Stimulated activated naive CD8-positive, alpha-beta T cell treated with anti-CD3 and anti-CD28 coated beads, Interleukin-15, amount 100 ng/mL, for 72 hours (primary cell): ENCODE measurements at regions not wholly inside any gene's neighbourhood (a gene's known extent, or its start where the extent isn't known, plus 50 kb on each side); places are given as distances from the start of the nearest gene placed in this dataset.

Source experiments
- ATAC-seq: fragments of 150-1000 bp; cut with Tn5 transposase; 2 replicates; pipeline ENCODE4 v1.10.0; 2021; ENCODE audit warnings: mild to moderate bottlenecking, moderate library complexity
- DNase-seq, 2 donors: peaks; one replicate each; pipeline ENCODE4 v3.0.0; 2021 to 2022
- H3K27ac Mint-ChIP-seq, 2 donors: one replicate each; pipeline ENCODE4 v1.8.0; 2022; ENCODE audit warnings: mild to moderate bottlenecking in 2 of 2, mixed read lengths in 2 of 2, moderate library complexity in 2 of 2
- H3K27me3 Mint-ChIP-seq: one replicate; pipeline ENCODE4 v1.8.0; 2022; ENCODE audit warnings: mixed read lengths
- H3K4me1 Mint-ChIP-seq: one replicate; pipeline ENCODE4 v1.8.0; 2022; ENCODE audit warnings: mild to moderate bottlenecking, mixed read lengths
- H3K4me3 Mint-ChIP-seq, 2 donors: one replicate each; pipeline ENCODE4 v1.8.0; 2022; ENCODE audit warnings: mild to moderate bottlenecking in 2 of 2, mixed read lengths in 2 of 2, moderate library complexity in 1 of 2
- H3K9me3 Mint-ChIP-seq, 2 donors: one replicate each; pipeline ENCODE4 v1.8.0; 2022; ENCODE audit warnings: mixed read lengths in 2 of 2

DNA sequence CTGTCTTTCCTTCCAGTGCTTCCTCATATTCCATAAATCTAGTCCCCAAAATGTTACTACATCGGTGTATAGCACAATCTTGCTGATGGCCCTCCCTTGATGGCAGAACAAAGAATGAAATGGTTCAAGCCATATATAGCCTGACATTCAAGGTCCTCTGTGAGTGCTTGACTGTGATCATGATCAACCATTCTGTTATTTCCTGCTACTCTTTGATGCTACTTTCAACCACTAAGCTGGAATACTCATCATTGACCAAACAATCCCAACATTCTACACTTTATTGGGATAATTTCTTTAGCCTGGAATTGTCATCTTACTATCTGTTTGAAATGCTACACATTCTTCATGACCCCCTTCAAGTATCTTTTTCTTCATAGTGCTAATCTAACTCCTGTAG lies 633.9 kb downstream of the PLCL1 start:
- Mint-ChIP-seq H3K4me3 (no peak overlapping the region), H3K4me1 (peaks cover 10% of the 10 kb centered on the region), H3K27ac (no peak overlapping the region), H3K9me3 (no peaks in the 10 kb centered on the region), H3K27me3 (peaks cover 14% of the 10 kb centered on the region)
- DNase-seq = no peak
- no peak for ATAC-seq

DNA sequence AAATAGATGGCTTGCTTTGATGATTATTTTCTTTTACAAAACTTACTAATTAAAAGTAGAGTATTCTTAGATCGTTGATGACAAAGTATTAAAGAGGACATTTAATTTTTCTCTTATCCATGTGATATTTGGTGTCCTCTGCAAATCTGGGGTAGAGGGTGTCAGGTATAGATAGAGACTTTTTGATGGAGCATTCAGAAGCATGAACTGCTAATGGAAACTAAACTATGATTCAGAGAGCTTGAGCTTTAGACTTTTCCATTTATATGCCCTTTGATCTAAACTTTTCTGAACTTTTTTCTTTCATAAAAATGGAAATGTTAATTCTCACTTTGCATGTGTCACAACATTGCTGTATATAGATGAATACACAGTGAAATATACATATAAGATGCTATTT lies 619.7 kb downstream of the PLCL1 start:
- no peak for ATAC-seq
- no peak for DNase-seq
- no peaks in the 10 kb centered on the region for H3K9me3 Mint-ChIP-seq
- H3K27me3 Mint-ChIP-seq = peaks cover 7% of the 10 kb centered on the region
- H3K4me3 Mint-ChIP-seq = no peak overlapping the region
- H3K4me1 Mint-ChIP-seq = peaks cover 7% of the 10 kb centered on the region
- H3K27ac Mint-ChIP-seq = no peak overlapping the region

DNA sequence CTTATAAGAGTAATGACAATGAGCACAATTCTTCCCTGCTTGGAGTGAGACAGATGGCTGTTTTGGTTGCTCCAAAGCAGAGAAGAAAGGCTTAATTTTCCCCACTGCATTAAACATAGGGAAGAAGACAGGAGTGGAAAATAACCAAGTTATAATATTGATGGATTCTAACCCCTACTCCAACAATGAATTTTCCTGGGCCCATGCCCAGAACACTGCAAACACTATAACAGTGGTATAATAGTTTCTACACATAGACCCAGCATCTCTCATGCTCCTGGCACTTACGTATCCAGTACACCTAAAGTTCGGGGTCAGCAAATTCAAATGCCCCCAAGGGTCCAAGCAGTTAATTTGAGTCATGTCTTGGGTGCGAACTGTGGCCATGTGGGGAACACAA lies 613.4 kb downstream of the PLCL1 start:
- H3K27ac Mint-ChIP-seq = no peak overlapping the region
- DNase-seq = no peak
- no peaks in the 10 kb centered on the region for H3K9me3 Mint-ChIP-seq
- peaks cover 7% of the 10 kb centered on the region for H3K27me3 Mint-ChIP-seq
- H3K4me3 Mint-ChIP-seq = no peak overlapping the region
- ATAC-seq = no peak
- H3K4me1 Mint-ChIP-seq = no peaks in the 10 kb centered on the region

DNA sequence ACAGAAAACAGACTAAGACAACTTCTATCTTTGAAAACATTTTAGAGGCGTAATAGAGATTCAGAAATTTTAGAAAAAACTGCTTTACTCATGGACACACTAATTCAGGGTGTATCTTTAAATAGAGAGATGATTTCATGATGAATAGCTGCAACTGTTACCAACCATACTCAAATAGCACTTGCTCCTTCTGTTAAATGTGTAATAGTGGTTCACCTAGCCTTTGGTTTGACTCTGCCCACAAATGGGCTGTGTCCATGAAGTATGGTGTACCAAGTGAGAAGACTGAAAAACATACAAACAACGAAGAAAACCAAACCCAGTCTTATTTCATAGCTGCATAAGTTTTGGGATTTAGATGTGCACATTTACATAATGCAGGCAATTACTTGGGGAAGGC lies 610.6 kb downstream of the PLCL1 start:
- ATAC-seq (no peak), DNase-seq (no peak)
- Mint-ChIP-seq H3K27ac (no peak overlapping the region), H3K4me3 (no peak overlapping the region), H3K4me1 (no peaks in the 10 kb centered on the region), H3K9me3 (no peaks in the 10 kb centered on the region), H3K27me3 (no peaks in the 10 kb centered on the region)

DNA sequence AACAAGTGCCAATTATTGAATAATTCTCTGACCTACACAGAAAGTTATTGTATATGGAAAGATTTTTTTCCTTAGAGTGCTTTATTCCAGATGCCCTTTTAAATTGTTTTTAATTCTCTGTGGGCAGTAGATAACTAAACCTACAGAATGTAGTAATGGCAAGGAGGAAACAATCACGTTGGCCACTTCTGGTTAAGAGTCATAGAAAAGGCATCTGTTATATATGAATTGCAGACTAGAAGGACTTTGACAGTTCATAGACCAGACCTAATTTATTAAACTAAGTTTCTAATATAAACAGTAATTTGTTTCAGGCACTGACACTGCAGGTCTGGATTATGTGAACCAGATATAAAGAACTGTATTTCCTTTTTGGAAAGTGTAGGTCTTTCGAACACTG lies 607.5 kb downstream of the PLCL1 start:
- Mint-ChIP-seq H3K4me3 (no peak overlapping the region), H3K27ac (no peak overlapping the region), H3K9me3 (no peaks in the 10 kb centered on the region), H3K27me3 (peaks cover 8% of the 10 kb centered on the region), H3K4me1 (no peaks in the 10 kb centered on the region)
- no peak for DNase-seq
- no peak for ATAC-seq

DNA sequence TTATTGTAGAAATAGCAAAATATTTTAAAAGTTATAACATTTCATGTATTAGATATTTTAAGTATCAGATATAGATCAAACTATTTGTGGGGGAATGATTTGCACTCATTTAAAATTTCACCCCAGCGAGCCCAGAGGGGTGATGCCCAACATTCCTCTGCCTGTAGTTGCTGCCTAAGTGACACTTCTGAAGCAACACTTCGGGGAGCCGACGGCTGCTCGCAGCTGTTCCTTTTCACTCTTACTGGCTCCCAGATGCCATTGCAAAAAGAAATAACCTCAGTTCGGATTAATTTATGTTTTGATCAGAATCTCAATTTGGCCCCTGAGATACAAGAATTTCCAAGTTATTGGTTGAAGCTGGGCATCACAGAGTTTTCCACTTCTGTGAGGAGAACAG lies 603.8 kb downstream of the PLCL1 start:
- Mint-ChIP-seq H3K9me3 (no peaks in the 10 kb centered on the region), H3K27ac (no peak overlapping the region), H3K27me3 (peaks cover 16% of the 10 kb centered on the region), H3K4me1 (no peaks in the 10 kb centered on the region), H3K4me3 (no peak overlapping the region)
- ATAC-seq (no peak), DNase-seq (no peak)

DNA sequence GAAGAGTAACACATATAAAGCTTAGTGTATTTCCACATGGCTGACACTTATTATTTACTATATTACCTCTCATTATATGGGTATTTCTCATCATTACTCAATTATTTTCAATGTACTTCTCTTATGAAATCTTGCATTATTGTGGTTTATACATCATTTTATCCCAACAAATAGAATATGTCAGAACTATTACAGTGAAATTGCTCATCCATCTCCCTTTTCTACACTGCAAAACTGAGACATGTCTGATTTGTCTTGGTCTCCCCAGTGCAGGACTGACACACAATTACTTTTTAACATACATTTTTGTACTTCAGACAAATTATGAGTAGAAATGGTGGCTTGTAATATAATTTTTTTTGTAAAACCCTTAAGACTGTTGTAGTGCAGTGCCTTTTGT lies 600.9 kb downstream of the PLCL1 start:
- Mint-ChIP-seq H3K4me3 (no peak overlapping the region), H3K27ac (no peak overlapping the region), H3K9me3 (no peaks in the 10 kb centered on the region), H3K4me1 (no peaks in the 10 kb centered on the region), H3K27me3 (peaks cover 16% of the 10 kb centered on the region)
- DNase-seq = no peak
- ATAC-seq = no peak

DNA sequence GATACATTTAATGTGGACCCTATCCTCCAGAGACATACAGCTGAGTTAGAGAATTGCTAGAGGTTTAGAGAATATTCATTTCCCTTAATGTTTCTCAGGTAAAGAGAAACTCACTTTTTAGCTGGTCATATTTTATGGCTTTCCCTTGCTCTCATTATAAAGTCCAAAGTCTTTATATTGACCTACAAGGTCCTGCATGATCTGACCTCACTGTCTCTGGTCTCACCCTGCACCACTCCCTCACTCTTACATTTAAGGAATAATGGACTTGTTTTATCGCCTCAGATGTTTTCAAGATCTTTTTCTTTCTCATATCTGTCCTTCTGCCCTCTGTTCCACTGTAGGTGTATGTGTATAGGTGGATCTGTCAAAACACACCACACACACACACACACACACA lies 597.3 kb downstream of the PLCL1 start:
- Mint-ChIP-seq H3K27ac (no peak overlapping the region), H3K9me3 (no peaks in the 10 kb centered on the region), H3K4me3 (no peak overlapping the region)

DNA sequence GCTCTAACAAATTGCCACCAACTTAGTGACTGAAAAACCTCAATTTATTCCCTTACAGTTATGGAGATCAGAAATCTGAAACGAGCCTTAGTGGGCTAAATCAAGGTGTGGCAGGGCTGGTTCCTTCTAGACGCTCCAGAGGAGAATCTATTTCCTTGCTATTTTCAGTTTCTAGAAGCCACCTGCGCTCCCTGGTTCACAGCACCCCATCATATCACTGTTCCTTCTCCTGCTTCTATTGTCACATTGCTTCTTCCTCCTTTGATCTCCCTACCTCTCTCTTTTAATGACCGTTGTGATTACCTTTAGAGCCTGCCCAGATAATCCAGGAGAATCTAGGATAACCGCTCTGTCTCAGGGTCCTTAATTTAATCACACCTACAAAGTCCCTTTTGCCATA lies 596.6 kb downstream of the PLCL1 start:
- no peak for ATAC-seq
- DNase-seq = no peak
- Mint-ChIP-seq H3K27ac (no peak overlapping the region), H3K4me3 (no peak overlapping the region), H3K9me3 (no peaks in the 10 kb centered on the region), H3K4me1 (no peaks in the 10 kb centered on the region), H3K27me3 (peaks cover 27% of the 10 kb centered on the region)

More for the DNA sequence above, 597.3 kb downstream of the PLCL1 start:
- Mint-ChIP-seq H3K4me1 (no peaks in the 10 kb centered on the region), H3K27me3 (peaks cover 21% of the 10 kb centered on the region)
- no peak for DNase-seq
- ATAC-seq = no peak

DNA sequence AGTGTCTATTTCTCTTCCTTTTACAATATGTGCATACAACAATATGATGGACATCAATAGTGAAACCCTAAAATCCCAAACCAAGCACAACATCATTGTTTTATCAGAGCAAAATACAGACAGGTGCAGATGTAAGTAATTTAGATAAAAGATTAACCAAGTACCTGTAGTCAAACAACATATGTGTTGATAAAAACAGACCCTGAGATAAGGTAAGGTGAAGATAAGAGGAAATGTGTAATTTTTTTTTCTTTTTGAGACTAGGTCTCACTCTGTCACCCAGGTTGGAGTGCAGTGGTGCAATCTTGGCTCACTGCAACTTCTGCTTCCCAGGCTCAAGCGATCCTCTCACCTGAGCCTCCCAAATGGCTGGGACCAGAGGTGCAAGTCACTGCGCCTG lies 589.8 kb downstream of the PLCL1 start:
- DNase-seq (no peak), ATAC-seq (no peak)
- Mint-ChIP-seq H3K27me3 (peaks cover 47% of the 10 kb centered on the region), H3K9me3 (no peaks in the 10 kb centered on the region), H3K27ac (no peak overlapping the region), H3K4me3 (no peak overlapping the region), H3K4me1 (no peaks in the 10 kb centered on the region)

DNA sequence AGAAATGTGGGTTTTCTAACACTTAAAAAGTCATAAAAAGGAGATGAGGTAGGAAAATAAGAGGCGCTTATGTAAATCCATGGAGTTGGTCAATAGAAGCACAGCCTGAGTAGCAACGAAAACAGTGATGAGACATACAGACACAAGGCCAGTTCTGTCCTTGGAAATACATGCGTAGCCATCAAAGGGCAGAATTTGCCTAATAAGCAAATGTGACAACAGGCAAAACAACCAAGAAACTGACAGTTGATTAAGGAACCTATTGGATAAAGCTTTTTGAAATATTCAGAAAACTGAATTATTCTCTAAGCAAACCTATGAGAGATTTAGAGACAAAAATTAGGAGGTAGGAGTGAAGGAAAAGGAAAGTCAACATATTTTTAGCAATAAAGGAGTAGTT lies 586.3 kb downstream of the PLCL1 start:
- H3K4me3 Mint-ChIP-seq = no peak overlapping the region
- no peak overlapping the region for H3K27ac Mint-ChIP-seq
- H3K4me1 Mint-ChIP-seq = no peaks in the 10 kb centered on the region
- H3K9me3 Mint-ChIP-seq = no peaks in the 10 kb centered on the region
- peaks cover 43% of the 10 kb centered on the region for H3K27me3 Mint-ChIP-seq
- ATAC-seq (no peak), DNase-seq (no peak)

DNA sequence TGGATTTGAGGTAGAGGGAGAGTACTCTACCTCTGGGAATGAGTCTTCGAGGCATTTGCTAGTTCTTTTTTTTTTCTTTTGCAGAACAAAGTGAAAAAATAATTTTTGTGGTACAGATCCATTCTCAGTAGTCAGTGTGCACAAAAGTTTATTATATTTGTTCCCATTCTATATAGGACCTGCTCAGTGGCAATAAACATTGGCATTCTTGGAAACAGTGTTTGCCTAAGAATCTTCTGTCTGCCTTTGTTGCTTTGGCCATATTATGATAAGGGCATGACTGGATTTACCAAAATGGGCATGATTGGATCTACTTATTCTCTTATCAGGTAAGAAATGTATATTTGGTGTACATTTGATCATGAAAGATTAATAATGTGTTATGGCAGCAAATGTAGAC lies 583.3 kb downstream of the PLCL1 start:
- H3K27me3 Mint-ChIP-seq = peaks cover 35% of the 10 kb centered on the region
- no peaks in the 10 kb centered on the region for H3K9me3 Mint-ChIP-seq
- H3K4me1 Mint-ChIP-seq = peaks cover 6% of the 10 kb centered on the region
- ATAC-seq (no peak), DNase-seq (no peak)
- H3K27ac Mint-ChIP-seq = no peak overlapping the region
- no peak overlapping the region for H3K4me3 Mint-ChIP-seq

DNA sequence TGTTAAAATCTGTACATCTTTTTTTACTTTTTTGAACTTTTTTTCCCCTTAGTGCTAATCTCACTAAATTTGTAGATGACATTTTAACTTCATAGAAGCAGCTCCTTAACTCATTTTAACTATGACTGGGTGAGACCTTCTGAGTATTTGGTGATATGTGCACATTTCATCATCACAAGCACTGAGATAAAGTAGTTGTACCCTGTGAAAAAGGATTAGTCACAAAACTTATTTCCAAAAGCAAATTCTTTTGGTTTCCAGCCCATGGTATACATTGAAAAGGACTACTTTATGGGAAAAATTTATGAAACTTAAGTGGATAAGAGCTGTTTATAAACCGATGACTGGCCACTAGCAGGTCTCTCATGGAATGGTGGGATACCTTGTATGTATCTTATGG lies 581.5 kb downstream of the PLCL1 start:
- no peak for ATAC-seq
- no peak overlapping the region for H3K27ac Mint-ChIP-seq
- H3K4me1 Mint-ChIP-seq = peaks cover 6% of the 10 kb centered on the region
- no peak for DNase-seq
- peaks cover 41% of the 10 kb centered on the region for H3K27me3 Mint-ChIP-seq
- H3K4me3 Mint-ChIP-seq = no peak overlapping the region
- no peaks in the 10 kb centered on the region for H3K9me3 Mint-ChIP-seq

DNA sequence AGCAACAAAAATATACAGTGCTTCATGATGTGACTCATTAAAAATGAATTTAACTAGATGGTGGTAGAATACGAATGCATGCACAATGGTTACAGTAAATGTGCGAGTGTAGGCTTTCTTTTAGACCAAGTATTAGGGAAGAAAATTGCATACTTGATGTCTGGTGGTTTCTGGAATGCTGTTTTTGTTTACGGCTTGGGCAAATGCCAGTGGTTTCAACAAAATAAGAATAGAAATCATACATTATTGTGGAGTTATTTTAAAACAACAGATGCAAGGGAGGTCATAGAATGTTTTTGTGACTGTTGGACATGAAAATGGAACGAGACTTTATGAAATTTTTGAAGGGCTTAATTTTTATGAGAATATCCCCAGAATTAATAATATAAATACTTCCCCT lies 580.9 kb downstream of the PLCL1 start:
- Mint-ChIP-seq H3K27me3 (peaks cover 41% of the 10 kb centered on the region), H3K4me3 (no peak overlapping the region), H3K27ac (no peak overlapping the region), H3K9me3 (no peaks in the 10 kb centered on the region), H3K4me1 (peaks cover 6% of the 10 kb centered on the region)
- ATAC-seq = no peak
- DNase-seq = no peak

DNA sequence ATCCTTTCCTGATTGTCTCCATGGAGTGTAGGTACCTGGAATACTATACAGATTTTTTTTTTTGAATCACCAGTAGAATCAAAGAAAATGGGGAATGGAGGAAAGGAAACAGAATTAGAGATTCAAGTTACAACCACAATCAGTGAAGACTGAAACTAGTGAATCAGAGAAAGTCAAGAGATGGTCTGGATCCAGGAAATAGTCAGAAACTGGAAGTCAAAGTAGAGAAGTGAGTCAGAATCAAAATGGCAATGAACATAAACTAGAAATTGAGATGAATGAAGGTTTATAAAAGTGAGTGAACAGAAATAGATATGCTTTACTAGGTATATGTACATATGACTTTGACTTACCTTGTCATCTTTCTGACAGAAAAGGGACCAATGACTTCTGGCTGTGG lies 579.0 kb downstream of the PLCL1 start:
- DNase-seq (no peak), ATAC-seq (peak; percentile 61)
- no peak overlapping the region for H3K27ac Mint-ChIP-seq
- no peaks in the 10 kb centered on the region for H3K9me3 Mint-ChIP-seq
- peaks cover 6% of the 10 kb centered on the region for H3K4me1 Mint-ChIP-seq
- H3K4me3 Mint-ChIP-seq = no peak overlapping the region
- H3K27me3 Mint-ChIP-seq = peaks cover 41% of the 10 kb centered on the region

DNA sequence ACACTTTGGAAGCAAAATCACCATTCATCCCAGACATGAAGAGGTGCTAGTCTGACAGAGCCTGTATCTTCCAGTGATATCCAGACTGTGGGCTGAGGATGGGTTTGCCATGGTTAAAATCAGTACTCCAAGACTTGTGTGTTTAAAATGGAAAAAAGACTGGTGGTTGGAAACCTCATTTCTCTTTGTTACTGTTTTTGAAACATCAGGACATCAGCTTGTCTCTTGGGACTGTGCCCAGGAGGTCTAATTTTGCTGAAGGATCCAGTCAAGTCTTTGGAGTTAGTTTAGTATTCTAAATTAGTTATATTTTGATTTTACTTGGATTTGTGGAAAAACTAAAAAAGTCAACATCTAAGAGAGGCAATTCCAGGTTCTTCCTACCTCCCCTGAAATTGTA lies 578.4 kb downstream of the PLCL1 start:
- no peak for DNase-seq
- H3K27ac Mint-ChIP-seq = no peak overlapping the region

DNA sequence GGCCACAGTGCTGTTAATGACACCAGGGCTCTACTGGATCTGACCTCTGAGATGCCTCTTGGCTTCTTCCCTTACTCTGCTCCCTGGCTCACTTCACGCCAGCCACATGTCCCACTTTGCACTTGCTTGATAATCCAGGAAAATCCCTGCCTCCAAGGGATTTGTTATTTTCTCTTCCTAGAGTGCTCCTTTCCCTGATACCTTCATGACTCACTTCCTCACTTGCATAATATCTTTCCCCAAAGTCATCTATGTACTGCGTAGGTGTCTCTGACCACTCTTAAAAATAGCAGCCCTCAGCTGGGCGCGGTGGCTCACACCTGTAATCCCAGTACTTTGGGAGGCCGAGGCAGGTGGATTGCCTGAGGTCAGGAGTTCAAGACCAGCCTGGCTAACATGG lies 572.3 kb downstream of the PLCL1 start:
- peaks cover 45% of the 10 kb centered on the region for H3K27me3 Mint-ChIP-seq

More for the DNA sequence above, 578.4 kb downstream of the PLCL1 start:
- Mint-ChIP-seq H3K4me1 (peaks cover 6% of the 10 kb centered on the region), H3K9me3 (no peaks in the 10 kb centered on the region), H3K4me3 (no peak overlapping the region), H3K27me3 (peaks cover 41% of the 10 kb centered on the region)
- ATAC-seq = no peak

DNA sequence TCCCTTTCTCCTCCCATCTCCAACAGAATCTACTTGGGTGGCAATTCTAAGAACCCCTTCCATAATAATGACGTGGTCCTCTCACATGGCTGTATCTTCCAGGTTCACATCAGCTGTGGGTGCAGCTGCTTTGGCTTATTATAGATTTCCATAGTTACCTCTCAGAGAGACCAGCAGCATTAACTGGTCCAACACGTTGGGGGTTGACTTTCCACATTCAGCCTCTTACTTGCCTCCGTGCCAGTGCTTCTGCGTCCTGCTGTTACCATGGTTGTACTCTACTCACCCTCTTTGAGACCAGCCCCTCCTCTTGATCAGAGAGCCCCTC lies 570.7 kb downstream of the PLCL1 start:
- H3K9me3 Mint-ChIP-seq = no peaks in the 10 kb centered on the region
- H3K4me1 Mint-ChIP-seq = peaks cover 16% of the 10 kb centered on the region
- H3K27ac Mint-ChIP-seq = no peak overlapping the region
- ATAC-seq = no peak
- no peak overlapping the region for H3K4me3 Mint-ChIP-seq
- no peak for DNase-seq
- H3K27me3 Mint-ChIP-seq = peaks cover 45% of the 10 kb centered on the region

More for the DNA sequence above, 572.3 kb downstream of the PLCL1 start:
- H3K27ac Mint-ChIP-seq = no peak overlapping the region
- peaks cover 14% of the 10 kb centered on the region for H3K4me1 Mint-ChIP-seq
- DNase-seq (no peak), ATAC-seq (no peak)
- H3K9me3 Mint-ChIP-seq = no peaks in the 10 kb centered on the region
- no peak overlapping the region for H3K4me3 Mint-ChIP-seq
